Ascending aorta (tissue), 2 donors: ENCODE measurements at regions not wholly inside any gene's neighbourhood (a gene's known extent, or its start where the extent isn't known, plus 50 kb on each side); places are given as distances from the start of the nearest gene placed in this dataset.

ENCODE experiments used
- DNase-seq, 2 donors: peaks; one replicate each; pipeline ENCODE4 v3.0.0-alpha.2; 2019; ENCODE audit warnings: low spot score in 2 of 2
- H3K27ac ChIP-seq, 2 donors: fragments of 200-600 bp; sonication (generic); one replicate each; pipeline ENCODE4 v1.5.1; 2016 to 2017; ENCODE audit warnings: mild to moderate bottlenecking in 1 of 2
- H3K27me3 ChIP-seq: fragments of 200-600 bp; sonication (generic); one replicate; pipeline ENCODE4 v1.5.1; 2017
- H3K36me3 ChIP-seq, 2 donors: fragments of 200-600 bp; sonication (generic); one replicate each; pipeline ENCODE4 v1.5.1; 2016
- H3K4me1 ChIP-seq, 2 donors: fragments of 200-600 bp; sonication (generic); one replicate each; pipeline ENCODE4 v1.5.1; 2016 to 2017; ENCODE audit warnings: mild to moderate bottlenecking in 1 of 2
- H3K4me3 ChIP-seq, 2 donors: fragments of 200-600 bp; sonication (generic); one replicate each; pipeline ENCODE4 v1.5.1; 2016 to 2017; ENCODE audit warnings: mild to moderate bottlenecking in 1 of 2
- H3K9me3 ChIP-seq, 2 donors: fragments of 200-600 bp; sonication (generic); one replicate each; pipeline ENCODE4 v1.5.1; 2016
- CTCF ChIP-seq, 3 experiments: fragments of 200-600 bp in 2 of 3; fragments of 450-650 bp in 1 of 3; sonication (generic) in 2 of 3; IDR thresholded peaks; one replicate each; pipeline ENCODE4 v1.5.1; 2016 to 2019; ENCODE audit warnings: antibody characterized with exemption in 3 of 3, mild to moderate bottlenecking in 1 of 3, moderate library complexity in 1 of 3
- intact Hi-C: fragments of 100-400 bp; cut with DNase I; formaldehyde crosslinking; loops from one replicate; pipeline ENCODE4 v1.15.1; 2023

GRCh38 chrX:9148615-9149399 lies 114.9 kb upstream of the FAM9B start:
- no peak for DNase-seq
- TF ChIP-seq CTCF (IDR thresholded peaks at IDR 0.05): no peak

GRCh38 chrX:9149501-9150245 lies 115.7 kb upstream of the FAM9B start:
- Histone ChIP-seq H3K9me3 (no peaks in the 10 kb centered on the region), H3K36me3 (no peaks in the 10 kb centered on the region), H3K27me3 (no peaks in the 10 kb centered on the region), H3K4me1 (no peaks in the 10 kb centered on the region), H3K4me3 (no peak overlapping the region), H3K27ac (no peak overlapping the region)
- TF ChIP-seq CTCF (IDR thresholded peaks at IDR 0.05): no peak
- intact Hi-C loops: no loop called here
- no peak for DNase-seq

More at GRCh38 chrX:9148615-9149399, 114.9 kb upstream of the FAM9B start:
- Histone ChIP-seq H3K9me3 (no peaks in the 10 kb centered on the region), H3K27ac (no peak overlapping the region), H3K4me1 (no peaks in the 10 kb centered on the region), H3K4me3 (no peak overlapping the region), H3K36me3 (no peaks in the 10 kb centered on the region), H3K27me3 (no peaks in the 10 kb centered on the region)
- intact Hi-C loops: no loop called here

- Histone ChIP-seq H3K4me1 (no peaks in the 10 kb centered on the region), H3K9me3 (no peaks in the 10 kb centered on the region), H3K4me3 (no peak overlapping the region), H3K27me3 (no peaks in the 10 kb centered on the region), H3K27ac (no peak overlapping the region), H3K36me3 (no peaks in the 10 kb centered on the region)
- no peak for TF ChIP-seq CTCF (IDR thresholded peaks at IDR 0.05)
- intact Hi-C loops: no loop called here
- no peak for DNase-seq
Observed at GRCh38 chrX:9151772-9152307, 117.9 kb upstream of the FAM9B start.

- no peaks in the 10 kb centered on the region for H3K4me1 ChIP-seq
- H3K27me3 ChIP-seq: no peaks in the 10 kb centered on the region
- no peak overlapping the region for H3K27ac ChIP-seq
- H3K36me3 ChIP-seq: no peaks in the 10 kb centered on the region
- no peaks in the 10 kb centered on the region for H3K9me3 ChIP-seq
- intact Hi-C loops: no loop called here
- TF ChIP-seq CTCF (IDR thresholded peaks at IDR 0.05): no peak
- H3K4me3 ChIP-seq: no peak overlapping the region
- DNase-seq: no peak
Observed at GRCh38 chrX:9153300-9153699, 119.4 kb upstream of the FAM9B start.

GRCh38 chrX:9158611-9159010 lies 124.7 kb upstream of the FAM9B start:
- TF ChIP-seq CTCF (IDR thresholded peaks at IDR 0.05): no peak
- Histone ChIP-seq H3K4me3 (no peak overlapping the region), H3K27me3 (no peaks in the 10 kb centered on the region), H3K4me1 (no peaks in the 10 kb centered on the region), H3K9me3 (no peaks in the 10 kb centered on the region), H3K27ac (no peak overlapping the region), H3K36me3 (no peaks in the 10 kb centered on the region)
- DNase-seq: no peak
- intact Hi-C loops: no loop called here
